ENCODE measurements at regions not wholly inside any gene's neighbourhood (a gene's known extent, or its start where the extent isn't known, plus 50 kb on each side); places are given as distances from the start of the nearest gene placed in this dataset.

DNA sequence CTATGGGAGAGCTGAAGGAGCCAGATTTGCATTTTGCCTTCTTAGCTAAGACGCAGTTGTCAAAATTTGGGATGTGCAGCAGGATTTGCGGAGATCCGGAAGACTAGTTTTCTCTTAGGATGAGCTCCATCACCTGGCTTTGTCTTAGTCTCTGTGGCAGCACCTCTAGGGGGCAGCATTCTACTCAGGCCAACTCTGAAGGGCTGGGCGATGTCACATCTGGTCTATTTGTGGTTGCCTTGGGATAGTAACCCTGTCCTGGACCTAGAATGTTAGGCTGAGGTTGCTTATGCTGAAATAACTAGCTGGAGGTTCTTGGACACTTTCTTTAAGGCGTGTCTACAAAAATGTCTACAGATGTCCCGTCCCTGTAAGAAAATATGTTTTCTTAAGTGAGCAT is 116.2 kb downstream of the FAT3 start:
- no peak for DNase-seq (ENCODE audit: low spot score)
- Histone ChIP-seq H3K4me1 (no peaks in the 10 kb centered on the region), H3K27me3 (no peaks in the 10 kb centered on the region), H3K4me3 (no peak overlapping the region), H3K27ac (no peak overlapping the region), H3K36me3 (no peaks in the 10 kb centered on the region), H3K9me3 (no peaks in the 10 kb centered on the region)
- TF ChIP-seq, protein P1, sequence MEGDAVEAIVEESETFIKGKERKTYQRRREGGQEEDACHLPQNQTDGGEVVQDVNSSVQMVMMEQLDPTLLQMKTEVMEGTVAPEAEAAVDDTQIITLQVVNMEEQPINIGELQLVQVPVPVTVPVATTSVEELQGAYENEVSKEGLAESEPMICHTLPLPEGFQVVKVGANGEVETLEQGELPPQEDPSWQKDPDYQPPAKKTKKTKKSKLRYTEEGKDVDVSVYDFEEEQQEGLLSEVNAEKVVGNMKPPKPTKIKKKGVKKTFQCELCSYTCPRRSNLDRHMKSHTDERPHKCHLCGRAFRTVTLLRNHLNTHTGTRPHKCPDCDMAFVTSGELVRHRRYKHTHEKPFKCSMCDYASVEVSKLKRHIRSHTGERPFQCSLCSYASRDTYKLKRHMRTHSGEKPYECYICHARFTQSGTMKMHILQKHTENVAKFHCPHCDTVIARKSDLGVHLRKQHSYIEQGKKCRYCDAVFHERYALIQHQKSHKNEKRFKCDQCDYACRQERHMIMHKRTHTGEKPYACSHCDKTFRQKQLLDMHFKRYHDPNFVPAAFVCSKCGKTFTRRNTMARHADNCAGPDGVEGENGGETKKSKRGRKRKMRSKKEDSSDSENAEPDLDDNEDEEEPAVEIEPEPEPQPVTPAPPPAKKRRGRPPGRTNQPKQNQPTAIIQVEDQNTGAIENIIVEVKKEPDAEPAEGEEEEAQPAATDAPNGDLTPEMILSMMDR (IDR thresholded peaks at IDR 0.05) = peak in 1 of 2 donors; percentile 38

DNA sequence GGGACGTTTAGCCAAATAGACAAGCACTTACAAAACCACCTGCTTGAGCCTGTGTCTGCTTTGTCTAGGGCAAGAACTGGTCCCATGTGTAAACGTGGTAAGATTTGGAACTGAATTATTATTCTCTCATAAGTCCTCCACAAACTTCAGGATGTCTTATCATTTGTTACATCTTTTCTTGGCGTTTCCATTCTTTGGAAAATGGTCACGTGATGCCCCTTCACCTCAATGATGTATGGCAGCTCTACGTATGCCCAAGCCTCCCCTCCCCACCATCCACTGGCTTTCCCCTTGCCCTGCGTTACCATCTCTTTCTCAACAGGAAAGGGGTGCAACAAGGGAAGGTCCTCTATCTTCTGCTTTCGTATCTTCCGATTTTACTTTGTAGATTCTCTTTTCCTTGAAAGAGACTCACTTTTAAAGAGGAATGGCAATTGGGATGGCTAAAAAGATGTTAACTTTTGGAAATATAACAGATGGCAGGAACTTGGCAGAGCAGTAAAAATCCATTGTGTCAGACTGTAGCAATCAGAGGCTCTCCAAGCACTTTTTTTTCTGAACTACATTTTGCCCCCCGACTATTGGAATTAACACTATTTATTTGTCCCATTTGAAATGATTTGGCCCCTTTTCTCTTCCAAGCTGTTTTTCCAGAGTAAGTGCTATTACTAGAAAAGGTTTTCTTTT is 117.6 kb downstream of the FAT3 start:
- TF ChIP-seq, protein P1 (IDR thresholded peaks at IDR 0.05) = no peak
- Histone ChIP-seq H3K4me1 (no peaks in the 10 kb centered on the region), H3K4me3 (no peak overlapping the region), H3K27ac (no peak overlapping the region), H3K36me3 (no peaks in the 10 kb centered on the region), H3K27me3 (no peaks in the 10 kb centered on the region), H3K9me3 (no peaks in the 10 kb centered on the region)
- no peak for DNase-seq (ENCODE audit: low spot score)

DNA sequence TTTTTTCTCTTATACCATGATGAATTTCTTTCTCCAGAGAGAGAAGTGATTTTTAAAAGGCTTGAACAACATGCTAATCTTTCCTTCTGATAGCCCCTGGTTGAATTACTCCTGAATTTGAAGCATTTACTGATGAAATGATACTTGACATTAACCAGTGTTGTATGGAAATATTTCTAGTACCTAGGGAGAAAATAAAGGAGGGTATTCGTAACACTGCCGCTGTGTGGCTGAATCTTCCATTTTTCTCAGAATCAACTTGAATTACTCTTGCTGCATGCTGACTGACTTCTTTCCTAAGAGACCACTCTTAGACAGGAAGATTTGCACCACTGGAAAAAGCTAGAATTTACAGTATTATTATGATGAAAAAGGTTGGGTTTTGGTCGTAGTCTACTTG is 118.3 kb downstream of the FAT3 start:
- Histone ChIP-seq H3K36me3 (no peaks in the 10 kb centered on the region), H3K27ac (no peak overlapping the region), H3K4me1 (no peaks in the 10 kb centered on the region), H3K27me3 (no peaks in the 10 kb centered on the region), H3K4me3 (no peak overlapping the region), H3K9me3 (no peaks in the 10 kb centered on the region)
- TF ChIP-seq, protein P1 (IDR thresholded peaks at IDR 0.05) = no peak
- no peak for DNase-seq (ENCODE audit: low spot score)

DNA sequence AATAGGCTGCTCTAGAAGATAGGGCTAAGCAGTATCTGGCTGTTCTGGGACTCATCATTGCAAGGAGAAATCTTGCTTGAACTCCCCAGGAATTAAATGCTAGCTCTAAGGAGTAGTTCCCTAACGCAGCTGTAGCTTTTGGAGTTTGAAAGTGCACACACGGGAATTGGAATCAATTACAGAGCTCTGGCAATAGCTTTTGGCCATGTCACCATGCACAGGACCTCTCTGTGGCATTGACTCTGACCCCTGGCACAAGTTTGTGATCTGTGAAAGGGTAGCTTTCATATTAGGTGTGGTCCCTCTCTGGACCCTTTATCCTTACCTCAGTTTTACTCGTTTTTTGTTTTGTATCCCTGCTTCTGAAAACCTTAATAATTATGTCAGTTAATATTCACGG is 121.6 kb downstream of the FAT3 start:
- H3K27me3 ChIP-seq = no peaks in the 10 kb centered on the region
- no peak overlapping the region for H3K4me3 ChIP-seq
- H3K36me3 ChIP-seq = no peaks in the 10 kb centered on the region
- no peak overlapping the region for H3K27ac ChIP-seq
- TF ChIP-seq, protein P1 (IDR thresholded peaks at IDR 0.05) = no peak
- H3K4me1 ChIP-seq = no peaks in the 10 kb centered on the region
- no peaks in the 10 kb centered on the region for H3K9me3 ChIP-seq
- DNase-seq (ENCODE audit: low spot score) = no peak

DNA sequence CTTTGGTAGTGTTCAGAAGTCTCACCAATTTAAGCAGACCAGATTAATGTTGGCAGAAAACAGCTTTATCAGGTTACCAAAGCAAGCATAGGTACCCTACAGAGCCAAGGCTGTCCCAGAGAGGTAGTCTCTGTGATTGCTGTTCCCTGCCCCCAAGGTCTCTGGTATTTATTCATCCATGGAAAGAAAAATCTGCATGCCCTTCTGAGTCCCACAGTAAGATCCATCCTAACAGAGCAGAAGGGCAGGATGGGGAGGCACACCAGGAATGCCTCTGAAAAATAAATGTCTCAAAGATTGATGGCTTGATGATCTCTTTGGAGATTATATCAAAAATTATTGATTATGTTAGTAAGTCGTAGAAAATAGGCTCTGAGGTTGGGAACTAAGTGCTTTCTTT is 122.8 kb downstream of the FAT3 start:
- Histone ChIP-seq H3K36me3 (no peaks in the 10 kb centered on the region), H3K27ac (no peak overlapping the region), H3K4me3 (no peak overlapping the region), H3K27me3 (no peaks in the 10 kb centered on the region), H3K4me1 (no peaks in the 10 kb centered on the region), H3K9me3 (no peaks in the 10 kb centered on the region)
- DNase-seq (ENCODE audit: low spot score) = no peak
- TF ChIP-seq, protein P1 (IDR thresholded peaks at IDR 0.05) = no peak

All from right atrium auricular region (tissue), 2 donors.